Endometrium (tissue), 2 donors: ENCODE measurements at regions not wholly inside any gene's neighbourhood (a gene's known extent, or its start where the extent isn't known, plus 50 kb on each side); places are given as distances from the start of the nearest gene placed in this dataset.

ENCODE experiments used
- FAIRE-seq: peaks from 2 replicates; lab custom pipeline; 2012; peaks lifted over from hg19 to GRCh38; lab: Jason Lieb, UNC
- donor health status: control.
- donor health status: control.

DNA sequence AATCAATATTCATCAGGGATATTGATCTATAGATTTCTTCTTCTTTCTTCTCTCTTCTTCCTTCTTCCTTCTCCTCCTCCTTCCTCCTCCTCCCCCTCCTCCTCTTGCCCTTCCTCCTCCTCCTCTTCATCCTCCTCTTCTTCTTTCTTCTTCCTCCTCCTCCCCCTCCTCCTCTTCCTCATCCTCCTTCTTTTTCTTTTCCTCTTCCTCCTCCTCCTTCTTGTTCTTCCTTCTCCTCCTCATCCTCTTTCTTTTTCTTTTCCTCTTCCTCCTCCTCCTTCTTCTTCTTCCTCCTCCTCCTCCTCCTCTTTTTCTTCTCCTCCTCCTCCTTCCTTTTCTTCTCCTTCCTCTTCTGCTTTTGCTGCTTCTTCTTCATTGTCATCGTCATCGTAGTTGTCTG lies 52.4 kb upstream of the SERINC1 start:
- no peak for FAIRE-seq

GRCh38 chr6:122530440-122531046 lies 58.9 kb upstream of the SERINC1 start:
- peak; percentile 85 for FAIRE-seq

DNA sequence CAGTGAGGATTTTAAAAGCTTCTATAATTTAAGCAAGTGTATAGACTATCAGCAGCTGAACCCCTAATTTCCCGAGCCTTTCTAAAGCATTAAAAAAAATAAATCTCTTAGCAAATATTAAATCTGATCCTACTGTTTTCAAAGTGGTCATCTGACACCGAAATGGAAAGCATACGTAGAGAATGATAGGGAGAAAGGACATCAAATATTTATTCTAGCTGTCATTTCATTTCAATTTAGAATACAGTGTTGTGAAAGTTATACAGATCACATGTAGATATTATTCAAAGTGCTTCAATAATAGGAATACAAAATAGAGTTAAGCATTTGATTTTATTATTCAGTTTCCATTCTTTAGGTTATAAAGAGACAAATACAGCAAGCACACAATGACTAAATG lies 61.9 kb upstream of the PKIB start:
- no peak for FAIRE-seq

DNA sequence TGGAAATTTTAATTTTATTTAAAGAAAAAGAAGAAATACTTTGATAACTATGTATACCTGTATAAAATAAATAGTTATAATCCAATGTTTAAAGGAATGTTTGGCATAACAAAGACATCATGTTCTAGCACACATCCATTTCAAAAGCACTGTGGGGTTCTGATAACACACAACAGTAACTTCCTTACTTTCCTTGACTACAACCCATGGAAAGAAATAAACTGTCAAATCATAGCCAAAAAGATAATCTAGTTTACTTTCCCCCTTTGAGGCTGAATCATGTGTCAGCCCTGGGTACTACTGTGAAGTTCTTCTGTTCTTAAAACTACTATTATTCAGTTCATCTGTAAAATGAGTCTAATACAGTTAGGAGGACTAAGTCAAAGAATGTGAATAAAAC lies 61.4 kb upstream of the PKIB start:
- FAIRE-seq, result no peak

DNA sequence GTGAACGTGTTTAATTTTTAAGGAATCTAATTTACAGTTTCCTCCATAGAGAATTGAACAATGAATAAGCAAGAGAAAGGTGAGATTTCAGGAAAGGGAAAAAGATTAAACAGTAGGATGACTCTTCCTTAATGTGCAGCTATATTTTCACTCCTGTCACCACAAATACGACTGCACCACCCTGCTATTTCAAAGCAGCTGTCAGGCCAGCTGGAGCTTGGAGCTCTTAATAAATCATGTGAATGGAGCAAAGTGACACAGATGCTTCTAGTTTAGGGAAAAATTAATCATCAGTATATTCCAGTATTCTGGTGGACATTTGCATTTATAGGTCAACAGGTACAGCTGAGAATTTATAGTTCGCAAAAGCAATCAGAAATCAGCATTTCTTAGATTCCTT lies 56.5 kb upstream of the PKIB start:
- FAIRE-seq, result no peak

GRCh38 chr6:122555561-122555960 lies 54.6 kb upstream of the PKIB start:
- no peak for FAIRE-seq

DNA sequence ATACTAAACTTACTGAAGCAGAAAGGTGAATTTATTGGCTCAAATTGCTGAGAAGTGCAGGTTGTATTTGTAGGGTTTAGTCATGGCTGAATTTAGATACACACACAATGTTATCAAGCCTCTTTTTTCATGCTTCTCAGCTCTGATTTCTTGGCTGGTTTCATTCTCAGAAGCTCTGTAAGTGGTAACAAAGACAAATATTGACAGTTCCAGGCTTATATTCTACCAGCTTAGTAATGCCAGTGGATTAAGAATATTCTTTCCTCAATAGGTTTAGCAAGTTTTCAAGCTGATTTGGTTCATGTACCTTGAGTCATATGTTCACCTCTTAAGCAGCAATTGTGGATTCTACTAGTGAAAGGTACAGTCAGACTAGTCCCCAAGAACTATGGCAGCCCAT lies 52.1 kb upstream of the PKIB start:
- FAIRE-seq, result no peak
